GM21367 (cell line): ENCODE measurements at regions not wholly inside any gene's neighbourhood (a gene's known extent, or its start where the extent isn't known, plus 50 kb on each side); places are given as distances from the start of the nearest gene placed in this dataset.
"Not testable (repeated sequence)": the region's sequence is repeated elsewhere in the genome, so short reads cannot be mapped to it uniquely, and the experiment has no call there.

ENCODE experiments used
- ATAC-seq: cut with Tn5 transposase; IDR thresholded peaks from one replicate; pipeline ENCODE4 v1.9.1; 2021; ENCODE audit not compliant: unreplicated experiment

- no peak for ATAC-seq
Observed at GRCh38 chr1:103469801-103470200, 55.7 kb upstream of the RNPC3 start.

GRCh38 chr1:103467100-103467499 lies 58.4 kb upstream of the RNPC3 start:
- ATAC-seq = no peak

GRCh38 chr1:103461161-103462105 lies 64.1 kb upstream of the RNPC3 start:
- ATAC-seq = peak; percentile 77

- ATAC-seq = no peak
Observed at GRCh38 chr1:103460511-103460910, 65.0 kb upstream of the RNPC3 start.

- no peak for ATAC-seq
Observed at GRCh38 chr1:103459346-103459745, 66.2 kb upstream of the RNPC3 start.

GRCh38 chr1:103457886-103458455 lies 67.5 kb upstream of the RNPC3 start:
- no peak for ATAC-seq

GRCh38 chr1:103448560-103448959 lies 76.9 kb upstream of the RNPC3 start:
- ATAC-seq = no peak

- ATAC-seq = no peak
Observed at GRCh38 chr1:103447471-103447870, 78.0 kb upstream of the RNPC3 start.

GRCh38 chr1:103441342-103441741 lies 84.2 kb upstream of the RNPC3 start:
- ATAC-seq = no peak

- ATAC-seq = not testable (repeated sequence)
Observed at GRCh38 chr1:103436568-103437100, 88.9 kb upstream of the RNPC3 start.

GRCh38 chr1:103435443-103435842 lies 90.1 kb upstream of the RNPC3 start:
- ATAC-seq = no peak

- no peak for ATAC-seq
Observed at GRCh38 chr1:103424650-103425049, 100.8 kb upstream of the RNPC3 start.

- no peak for ATAC-seq
Observed at GRCh38 chr1:103416681-103417286, 108.7 kb upstream of the RNPC3 start.

- no peak for ATAC-seq
Observed at GRCh38 chr1:103387898-103388297, 137.6 kb upstream of the RNPC3 start.

GRCh38 chr1:103373991-103374390 lies 151.5 kb upstream of the RNPC3 start:
- no peak for ATAC-seq

- ATAC-seq = no peak
Observed at GRCh38 chr1:103372866-103373265, 152.6 kb upstream of the RNPC3 start.

GRCh38 chr1:103371234-103371633 lies 154.3 kb upstream of the RNPC3 start:
- ATAC-seq = no peak

- no peak for ATAC-seq
Observed at GRCh38 chr1:103367186-103367585, 158.3 kb upstream of the RNPC3 start.

GRCh38 chr1:103365860-103366569 lies 159.5 kb upstream of the RNPC3 start:
- ATAC-seq = no peak

- no peak for ATAC-seq
Observed at GRCh38 chr1:103363008-103363365, 162.5 kb upstream of the RNPC3 start.

- no peak for ATAC-seq
Observed at GRCh38 chr1:103362348-103363007, 163.0 kb upstream of the RNPC3 start.
